NCI-H460 (cell line): ENCODE measurements at regions not wholly inside any gene's neighbourhood (a gene's known extent, or its start where the extent isn't known, plus 50 kb on each side); places are given as distances from the start of the nearest gene placed in this dataset.

Source experiments
- DNase-seq: peaks from one replicate; pipeline ENCODE4 v3.0.0-alpha.2; 2016; ENCODE audit warnings: low read depth; ENCODE audit errors: extremely low read depth

- no peak for DNase-seq
Measured at GRCh38 chr5:51734677-51735076, 351.4 kb downstream of the ISL1 start.

GRCh38 chr5:51746023-51746422, 362.8 kb downstream of the ISL1 start:
- DNase-seq: no peak

GRCh38 chr5:51748647-51749046, 365.4 kb downstream of the ISL1 start:
- DNase-seq: no peak
